HG02973 (cell line): ENCODE measurements at regions not wholly inside any gene's neighbourhood (a gene's known extent, or its start where the extent isn't known, plus 50 kb on each side); places are given as distances from the start of the nearest gene placed in this dataset.
"Not testable (repeated sequence)": the region's sequence is repeated elsewhere in the genome, so short reads cannot be mapped to it uniquely, and the experiment has no call there.

Experiments
- ATAC-seq: cut with Tn5 transposase; IDR thresholded peaks from one replicate; pipeline ENCODE4 v1.9.1; 2021; ENCODE audit warnings: moderate library complexity; ENCODE audit not compliant: unreplicated experiment

DNA sequence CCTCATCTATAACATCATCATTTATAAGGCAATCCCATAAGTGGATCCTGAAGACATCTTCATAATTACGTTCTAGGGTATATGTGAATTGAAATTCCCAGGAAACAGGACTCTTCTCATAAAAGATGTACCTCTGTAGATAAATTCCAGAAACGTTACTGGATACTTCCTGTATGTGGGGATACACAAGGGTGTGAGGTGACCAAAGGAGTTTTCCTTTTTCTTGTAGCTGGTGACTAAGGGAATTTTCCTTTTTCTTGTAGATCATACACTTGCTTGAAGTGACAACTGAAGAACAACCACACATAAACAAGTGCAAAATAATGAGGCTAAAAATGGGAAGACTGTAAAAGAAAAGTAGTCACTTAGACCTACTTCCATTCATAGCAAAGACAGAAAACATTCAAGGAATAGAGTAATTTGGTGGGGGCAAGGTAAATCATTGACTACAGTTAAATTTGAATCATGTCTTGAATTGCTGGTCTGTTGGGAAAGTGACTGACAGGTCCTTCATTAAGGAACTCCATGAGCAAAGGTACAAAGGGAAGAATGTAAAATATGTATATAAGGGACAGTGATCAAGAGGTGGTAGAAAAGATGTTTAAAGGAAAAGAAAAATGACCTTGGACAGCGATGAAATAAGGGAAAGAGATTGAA is 53.2 kb upstream of the UBE2E3 start:
- ATAC-seq, result no peak

DNA sequence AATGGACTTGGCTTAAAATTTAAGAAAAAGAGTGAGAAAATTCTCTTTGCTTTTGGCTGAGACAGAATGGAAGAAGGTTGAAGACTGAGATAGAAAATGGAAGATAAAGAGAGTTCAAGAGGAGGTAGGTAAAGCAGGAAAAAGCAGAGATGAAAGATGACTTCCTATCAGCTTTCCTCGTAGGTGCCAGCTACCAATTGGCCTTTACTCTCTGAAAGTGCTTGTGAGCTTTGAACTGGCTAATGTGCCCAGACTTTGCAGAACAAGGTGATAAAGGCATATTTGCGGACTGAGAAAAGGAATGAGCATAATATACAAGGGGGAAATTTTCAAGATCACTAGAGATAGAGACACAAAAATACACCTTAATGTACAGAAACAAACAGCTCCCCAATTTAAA is 54.7 kb upstream of the UBE2E3 start:
- ATAC-seq, result no peak

DNA sequence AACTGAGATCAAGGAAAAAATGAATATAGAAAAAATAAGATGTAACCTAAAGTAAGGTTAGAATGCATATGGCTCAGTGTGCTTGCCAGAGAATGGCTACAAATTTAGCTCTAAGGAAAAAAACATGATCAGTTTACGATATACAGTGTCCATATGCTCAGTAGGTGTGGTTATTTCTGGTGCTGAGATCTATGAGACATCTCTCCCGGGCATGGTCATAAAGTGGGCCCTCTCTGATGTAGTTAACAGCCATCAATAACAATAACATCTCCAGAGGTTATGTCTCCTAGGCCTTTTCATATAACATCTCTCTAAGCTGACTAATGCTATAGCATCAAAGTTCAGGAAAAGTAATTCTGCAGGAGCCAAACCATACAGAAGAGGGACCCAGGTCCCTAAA is 56.3 kb upstream of the UBE2E3 start:
- ATAC-seq, result no peak

DNA sequence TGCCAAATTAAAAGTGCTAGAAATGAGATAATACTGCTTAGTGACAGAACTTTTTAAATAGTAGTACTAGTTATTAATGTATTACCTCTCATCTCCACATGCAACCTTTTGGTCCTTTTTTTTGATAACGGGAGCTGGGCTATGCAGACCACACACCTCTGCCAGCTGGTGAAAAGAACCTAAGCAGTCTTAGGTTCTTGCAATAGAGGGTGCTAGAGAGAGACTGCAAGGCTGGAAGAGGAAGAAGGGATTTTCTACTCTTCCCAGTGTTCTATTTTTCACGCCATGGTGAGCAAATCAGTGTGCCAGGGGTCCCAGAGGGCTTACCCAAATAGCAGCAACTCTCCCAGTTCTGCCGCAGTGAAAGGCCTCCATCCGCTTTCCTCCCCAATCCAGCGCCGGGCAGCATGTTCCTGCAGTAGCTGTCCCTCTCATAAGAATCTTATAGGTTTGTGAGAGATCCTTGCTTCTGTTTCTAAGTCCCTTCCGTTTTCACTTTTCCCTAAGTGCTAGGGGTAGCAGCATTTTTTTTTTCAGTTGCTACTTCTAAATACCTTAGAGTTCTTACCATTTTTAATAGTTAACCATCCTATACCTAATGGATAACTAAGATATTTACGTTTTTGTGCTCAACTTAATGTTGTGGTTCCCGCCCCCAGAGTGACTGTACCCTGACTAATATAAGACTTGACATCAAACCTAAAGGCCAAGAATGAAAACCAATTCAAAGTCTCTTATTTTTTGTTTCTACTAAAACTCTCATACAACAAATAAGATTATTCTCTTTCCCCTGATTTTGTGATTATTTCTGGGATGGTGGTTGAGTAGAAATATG is 69.4 kb upstream of the UBE2E3 start:
- no peak for ATAC-seq

DNA sequence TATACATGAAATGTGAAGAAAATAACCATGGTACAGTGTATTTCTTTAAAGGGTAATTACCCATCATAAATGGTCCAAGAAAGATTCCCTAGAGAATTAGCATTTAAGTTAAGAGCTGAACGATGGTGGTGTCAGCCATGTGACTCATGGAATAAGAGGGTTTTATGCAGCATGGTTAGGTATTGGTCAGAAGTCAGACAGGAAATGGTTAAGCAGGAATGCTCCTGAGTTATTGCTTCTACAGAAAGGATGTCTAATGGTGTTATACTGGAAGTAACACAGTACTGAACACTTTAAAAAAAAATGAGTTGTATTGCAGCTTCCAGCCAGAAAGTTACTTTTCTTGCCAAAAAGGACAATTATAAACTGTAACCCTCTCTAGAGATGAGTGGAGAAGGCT is 72.7 kb upstream of the UBE2E3 start:
- ATAC-seq, result no peak

DNA sequence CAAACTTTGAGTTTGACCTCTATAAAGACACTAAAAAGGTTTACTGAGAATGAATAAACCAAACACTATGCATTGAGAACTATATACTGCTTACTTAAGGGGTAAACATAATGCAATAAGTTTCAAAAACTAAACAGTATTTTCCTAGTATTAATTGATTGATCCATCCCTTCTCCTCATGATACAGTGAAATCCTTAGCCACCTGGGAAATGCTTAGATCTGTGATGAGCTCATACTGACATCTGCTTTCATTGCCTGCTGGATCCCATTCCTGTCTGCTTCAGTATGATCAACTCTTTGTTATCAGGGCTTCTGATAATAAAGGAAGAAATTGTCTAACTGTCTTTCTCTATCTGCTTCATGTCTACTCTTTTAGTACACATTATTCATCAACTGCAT is 74.9 kb upstream of the UBE2E3 start:
- ATAC-seq, result no peak

DNA sequence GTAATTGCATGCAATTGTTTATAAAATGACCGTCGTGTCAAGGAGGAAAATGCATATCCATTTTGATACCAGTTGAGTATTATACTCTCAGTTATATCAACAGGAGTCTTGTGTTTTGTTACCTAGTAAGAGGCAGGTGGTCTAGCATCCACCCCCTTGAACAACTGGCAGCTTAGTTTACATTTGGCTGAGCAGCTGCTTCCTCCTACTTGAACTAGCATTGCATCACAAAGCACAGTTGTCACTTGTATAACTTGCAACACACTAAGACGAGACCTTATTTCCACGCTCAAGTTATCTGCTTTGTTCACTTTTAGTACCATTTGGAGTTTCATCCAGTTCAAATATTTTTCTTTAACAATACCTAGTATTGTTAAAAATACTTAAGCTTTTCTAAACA is 75.4 kb upstream of the UBE2E3 start:
- ATAC-seq, result no peak

DNA sequence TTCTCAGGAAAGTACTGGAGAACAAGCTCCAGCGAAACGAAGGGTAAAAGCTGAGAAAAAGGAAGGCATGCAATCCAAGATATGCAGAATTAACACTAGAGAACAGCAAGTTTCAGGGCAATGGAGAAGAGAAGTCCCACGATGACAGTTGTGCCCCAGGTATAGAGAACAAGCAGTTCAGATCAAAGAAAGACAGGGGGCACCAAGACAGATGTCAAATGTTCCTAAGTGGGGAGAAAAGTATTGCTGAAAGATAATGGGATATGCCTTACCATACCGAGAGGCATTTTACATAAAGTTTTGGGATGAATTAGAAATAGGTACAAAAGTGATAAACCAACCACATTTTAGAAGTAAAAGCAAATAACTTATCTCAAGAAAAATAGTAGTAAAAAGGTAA is 79.1 kb upstream of the UBE2E3 start:
- ATAC-seq, result no peak

DNA sequence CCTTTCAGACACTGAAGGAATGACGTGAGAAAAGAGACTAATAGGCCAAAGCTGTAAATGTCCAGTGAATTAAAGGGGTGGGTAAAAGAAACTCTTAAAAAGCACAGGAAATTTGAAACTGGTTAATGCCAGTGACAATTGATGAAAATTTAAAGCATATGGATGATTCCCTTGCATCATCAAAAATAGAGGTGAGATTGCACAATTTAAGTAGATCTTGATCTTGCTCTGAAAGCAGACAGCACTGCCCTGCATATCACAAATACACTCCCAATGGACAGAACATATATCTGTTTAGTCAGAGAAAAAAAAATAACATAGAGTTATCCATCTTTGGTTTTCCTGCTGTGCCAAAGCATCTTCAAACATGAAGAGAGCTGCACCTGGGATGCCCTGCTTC is 86.7 kb upstream of the UBE2E3 start:
- no peak for ATAC-seq

DNA sequence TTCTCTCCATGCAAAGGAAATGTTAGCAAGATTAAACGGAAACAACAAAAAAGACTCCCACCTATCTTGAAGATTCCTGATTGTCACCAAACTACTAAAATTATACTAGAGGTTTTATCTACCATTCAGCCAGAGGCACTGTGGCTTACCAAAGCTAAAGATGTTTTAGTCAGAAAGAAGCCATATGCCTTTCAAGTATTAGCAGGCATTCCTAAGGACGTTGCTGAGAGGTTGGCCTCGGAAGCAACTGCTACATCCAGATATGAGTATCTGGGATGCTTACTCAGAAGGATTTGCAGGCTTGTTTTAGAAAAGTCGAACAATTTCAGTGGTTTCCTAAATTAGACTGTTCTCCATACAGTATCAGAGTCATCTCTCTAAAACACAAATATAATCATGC is 88.3 kb upstream of the UBE2E3 start:
- ATAC-seq, result no peak

DNA sequence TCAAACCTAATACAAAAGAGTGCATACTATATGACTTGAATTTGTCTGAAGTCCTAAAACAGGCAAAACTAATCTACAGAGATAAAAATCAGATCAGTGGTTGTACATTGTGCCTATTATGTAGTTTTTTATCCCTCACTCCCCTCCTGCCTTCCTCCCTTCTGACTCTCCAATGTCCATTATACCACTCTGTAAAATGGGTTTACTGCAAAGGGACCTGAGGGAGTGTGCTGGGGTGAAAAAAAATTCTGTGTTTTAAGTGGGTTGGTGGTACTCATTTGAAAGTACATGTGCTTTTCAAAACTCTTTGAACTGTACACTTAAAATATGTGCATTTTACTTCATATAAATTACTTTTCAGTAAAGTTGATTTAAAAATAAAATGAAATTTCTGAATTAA is 89.0 kb upstream of the UBE2E3 start:
- ATAC-seq, result no peak

DNA sequence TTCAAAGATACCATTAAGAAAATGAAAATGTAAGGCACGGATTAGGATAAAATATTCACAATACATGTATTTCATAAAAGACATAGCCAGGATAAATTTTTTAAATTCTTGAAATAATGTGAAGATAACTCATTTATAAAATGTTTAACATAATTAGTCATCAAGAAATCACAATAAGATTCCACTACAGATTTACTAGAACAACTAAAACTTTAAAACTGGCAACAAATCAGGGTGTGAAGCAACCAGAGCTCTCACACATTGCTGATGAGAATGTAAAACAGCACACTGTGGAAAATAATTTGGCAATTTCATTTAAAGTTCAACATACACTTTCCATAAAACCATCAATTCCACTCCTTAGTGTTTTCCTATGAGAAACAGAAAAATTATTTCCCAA is 89.6 kb upstream of the UBE2E3 start:
- no peak for ATAC-seq

DNA sequence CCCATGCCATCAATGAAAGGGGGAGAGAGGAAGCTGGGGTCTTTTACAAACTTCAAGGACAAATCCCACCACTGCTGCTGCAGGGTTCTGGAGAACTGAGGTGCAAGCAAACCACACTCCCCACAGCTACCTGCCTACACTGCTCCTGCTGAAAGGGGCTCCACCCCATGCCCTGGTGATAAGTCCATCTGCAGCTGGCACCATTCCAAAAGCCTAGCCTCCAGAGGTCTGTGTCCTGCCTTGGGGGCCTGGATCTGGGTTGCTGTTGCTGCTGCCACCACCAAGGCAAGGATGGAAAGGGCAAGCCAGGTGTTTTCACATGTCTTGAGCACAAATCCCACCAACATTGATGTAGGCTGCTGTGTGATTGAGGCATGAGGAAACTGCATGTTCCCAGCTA is 97.4 kb upstream of the UBE2E3 start:
- no peak for ATAC-seq

DNA sequence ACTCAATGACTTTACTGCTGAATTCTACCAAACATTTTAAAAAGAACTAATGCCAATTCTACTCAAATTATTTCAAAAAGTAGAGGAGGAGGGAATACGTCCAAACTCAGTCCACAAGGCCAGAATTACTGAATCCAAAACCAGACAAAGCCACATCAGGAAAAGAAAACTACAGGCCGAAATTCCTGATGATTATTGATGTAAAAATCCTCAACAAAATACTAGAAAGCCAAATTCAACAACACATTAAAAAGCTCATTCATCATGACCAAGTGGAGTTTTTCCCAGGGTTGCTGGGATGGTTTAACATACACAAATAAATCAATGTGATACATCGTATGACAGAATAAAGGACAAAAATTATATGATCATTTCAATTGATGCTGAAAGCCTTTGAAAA is 103.9 kb upstream of the UBE2E3 start:
- ATAC-seq, result no peak

DNA sequence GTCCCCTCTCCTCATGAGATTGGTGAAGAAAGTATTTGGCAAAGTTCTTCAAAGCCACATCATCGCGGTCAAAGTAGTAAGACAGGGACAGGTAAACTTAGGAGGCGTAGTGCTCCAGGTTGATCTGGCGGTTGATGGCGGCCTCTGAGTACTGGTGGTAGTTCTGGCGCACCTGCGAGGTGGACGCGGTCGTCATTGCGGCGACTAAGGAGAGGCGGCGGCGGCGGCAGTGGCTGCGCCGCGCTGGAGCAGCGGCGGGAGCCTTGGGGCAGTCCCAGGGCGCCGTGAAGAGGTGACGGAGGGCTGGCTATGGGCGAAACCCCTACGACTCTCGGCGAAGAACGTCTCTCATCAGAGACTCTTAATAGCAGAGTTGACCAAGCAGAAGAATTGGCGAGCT is 107.2 kb upstream of the UBE2E3 start:
- ATAC-seq, result no peak

DNA sequence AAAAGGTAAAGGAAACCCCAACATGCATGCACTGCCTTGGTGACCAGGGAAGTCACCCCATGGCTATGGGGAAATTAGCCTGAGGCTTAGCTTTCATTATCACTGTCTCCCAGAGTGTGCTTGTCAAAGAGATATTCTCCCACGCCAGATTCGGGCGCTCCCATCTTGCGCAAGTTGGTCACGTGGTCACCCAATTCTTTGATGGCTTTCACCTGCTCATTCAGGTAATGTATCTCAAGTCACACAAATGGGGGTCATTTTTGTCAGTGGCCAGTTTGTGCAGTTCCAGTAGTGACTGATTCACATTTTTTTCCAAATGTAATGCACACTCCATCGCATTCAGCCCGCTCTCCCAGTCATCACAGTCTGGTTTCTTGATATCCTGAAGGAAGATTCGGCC is 107.6 kb upstream of the UBE2E3 start:
- ATAC-seq, result not testable (repeated sequence)

DNA sequence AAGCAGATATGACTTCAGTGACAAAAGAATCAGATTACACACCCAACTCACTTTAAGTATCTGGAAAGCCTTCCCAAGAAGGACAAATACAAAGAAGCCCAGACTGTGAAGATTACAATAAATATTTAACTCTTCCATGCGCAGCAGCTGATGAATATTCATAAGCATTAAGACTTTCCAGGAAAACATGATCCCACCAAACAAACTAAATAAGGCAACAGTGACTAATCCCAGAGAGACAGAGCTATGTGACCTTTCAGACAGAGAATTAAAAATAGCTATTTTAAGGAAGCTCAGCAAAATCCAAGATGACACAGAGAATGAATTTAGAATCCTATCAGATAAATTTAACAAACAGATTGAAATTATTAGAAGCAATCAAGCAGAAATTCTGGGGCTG is 108.2 kb upstream of the UBE2E3 start:
- ATAC-seq, result no peak

DNA sequence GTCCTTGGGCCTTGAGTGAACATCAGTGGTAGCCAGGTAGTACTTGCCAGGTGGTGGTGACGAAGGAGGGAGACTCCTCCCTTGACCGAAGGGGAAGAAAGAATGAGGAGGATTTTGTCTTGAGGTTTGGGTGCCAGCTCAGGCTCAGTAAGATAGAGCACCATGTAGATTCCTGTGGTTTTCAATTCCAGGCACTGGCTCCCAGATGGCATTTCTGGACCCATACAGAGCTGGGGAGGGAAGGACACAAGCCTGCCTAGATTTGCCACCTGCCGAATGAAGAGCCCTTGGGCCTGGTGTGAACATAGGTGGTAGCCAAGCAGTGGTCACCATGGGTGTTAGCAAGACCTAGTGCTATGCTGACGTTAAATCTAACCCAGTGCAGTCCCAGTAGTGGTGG is 108.8 kb upstream of the UBE2E3 start:
- ATAC-seq, result no peak

DNA sequence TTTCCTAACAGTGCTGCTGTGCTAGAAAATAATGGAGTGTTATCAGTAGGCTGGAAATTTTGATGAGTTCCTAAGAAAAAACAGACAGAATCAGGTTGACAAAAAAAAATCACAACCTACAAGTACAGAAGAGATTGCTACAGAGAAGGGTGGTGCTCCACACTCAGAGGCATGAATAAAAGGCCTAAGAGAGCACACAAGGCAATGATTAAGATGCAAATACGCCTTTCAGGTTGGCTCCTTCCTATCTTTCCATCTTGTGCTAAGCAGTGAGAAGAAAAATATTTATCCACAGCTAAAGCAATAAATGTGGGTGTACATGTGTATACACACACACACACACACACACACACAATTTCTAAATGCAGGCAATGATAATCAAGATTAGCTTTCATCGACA is 130.6 kb upstream of the UBE2E3 start:
- ATAC-seq, result no peak

DNA sequence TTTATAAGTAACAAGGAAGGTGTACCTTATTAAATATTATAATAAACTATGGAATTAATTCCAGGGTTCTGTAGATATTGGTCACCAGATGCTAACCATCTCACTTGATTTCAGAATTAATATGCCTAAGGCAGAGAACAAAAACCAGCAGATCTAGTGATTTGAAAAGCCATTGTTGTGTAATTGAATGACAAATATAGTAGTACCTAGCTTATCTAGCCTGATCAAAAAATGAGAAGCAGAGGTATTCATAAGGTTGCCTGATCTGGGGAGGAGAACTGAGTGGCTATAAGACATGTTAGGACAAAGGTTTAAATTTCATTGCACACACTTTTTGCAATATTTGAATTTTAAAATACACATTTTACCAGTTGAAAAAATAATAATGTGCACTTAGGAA is 132.0 kb upstream of the UBE2E3 start:
- no peak for ATAC-seq

DNA sequence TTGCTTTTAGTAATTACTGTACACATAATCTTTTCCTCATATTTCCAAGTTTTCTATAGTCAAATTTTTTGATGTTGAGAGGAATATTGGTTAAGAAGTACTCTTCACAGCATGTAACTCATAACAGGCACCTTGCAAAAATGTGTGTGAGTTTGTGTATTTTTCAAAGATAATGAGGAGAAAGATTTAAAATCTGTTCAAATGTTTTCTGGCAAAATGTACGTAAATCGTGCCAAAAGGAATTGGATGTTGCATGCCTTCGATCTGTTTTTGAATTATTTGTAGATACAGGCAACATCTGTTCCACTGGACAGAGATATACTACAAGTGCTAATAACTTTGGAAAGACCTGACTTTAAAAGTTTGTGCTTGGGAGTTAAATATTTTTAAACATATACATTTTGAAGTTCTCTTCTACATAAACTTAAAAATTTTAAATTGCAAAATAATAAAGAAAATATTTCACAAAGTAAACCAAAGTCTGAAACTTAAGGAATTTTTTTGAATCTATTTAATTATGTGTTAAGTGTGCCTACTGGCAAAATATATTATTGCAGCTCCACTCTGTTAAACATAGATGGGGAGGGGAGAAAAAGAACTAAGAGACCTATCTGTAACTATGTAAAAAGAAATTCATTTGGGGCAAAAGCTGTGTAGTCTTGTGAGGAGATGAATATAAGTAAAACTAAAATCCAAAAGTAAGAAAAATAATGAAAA is 133.5 kb upstream of the UBE2E3 start:
- no peak for ATAC-seq

DNA sequence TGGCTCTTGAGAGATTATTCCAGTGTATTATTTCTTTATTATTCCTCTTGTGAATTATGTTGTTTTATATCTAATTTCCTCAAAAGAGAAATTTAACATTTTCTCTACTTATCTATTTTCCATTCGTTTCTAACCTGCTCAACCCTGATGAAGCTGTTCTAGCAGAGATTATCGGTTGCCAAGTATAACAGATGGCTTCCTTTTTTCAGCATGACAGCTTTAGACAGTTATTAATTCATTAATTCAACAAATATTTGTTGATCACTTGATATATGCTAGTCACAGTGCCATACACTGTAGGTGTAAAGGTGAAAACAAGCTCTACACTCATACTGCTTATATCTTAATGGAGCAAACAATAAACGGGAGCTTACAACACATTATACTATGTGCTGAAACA is 137.9 kb upstream of the UBE2E3 start:
- no peak for ATAC-seq
